Left ventricle myocardium inferior (tissue), 1 donor: ENCODE measurements at regions not wholly inside any gene's neighbourhood (a gene's known extent, or its start where the extent isn't known, plus 50 kb on each side); places are given as distances from the start of the nearest gene placed in this dataset.

Experiments used
- DNase-seq: peaks from one replicate; pipeline ENCODE4 v3.0.0-alpha.2; 2020
- H3K27ac ChIP-seq: fragments of 200-600 bp; replicated peaks from 2 replicates; pipeline ENCODE4 v1.8.0; 2021
- H3K27me3 ChIP-seq: fragments of 200-600 bp; 2 replicates; pipeline ENCODE4 v1.8.0; 2021; ENCODE audit warnings: low read depth
- H3K36me3 ChIP-seq: fragments of 200-600 bp; 2 replicates; pipeline ENCODE4 v1.8.0; 2021
- H3K4me1 ChIP-seq: fragments of 200-600 bp; 2 replicates; pipeline ENCODE4 v1.8.0; 2021
- H3K4me3 ChIP-seq: fragments of 200-600 bp; 2 replicates; pipeline ENCODE4 v1.8.0; 2021; ENCODE audit warnings: mild to moderate bottlenecking, moderate library complexity
- H3K9me3 ChIP-seq: fragments of 200-600 bp; replicated peaks from 2 replicates; pipeline ENCODE4 v1.8.0; 2021
- intact Hi-C: fragments of 100-400 bp; cut with micrococcal nuclease; formaldehyde crosslinking; loops from one replicate; pipeline ENCODE4 v1.11.0; 2022
- TF ChIP-seq, protein P1 (sequence below): fragments of 200-600 bp; IDR thresholded peaks from 2 replicates; pipeline ENCODE4 v1.8.0; 2021; ENCODE audit warnings: antibody characterized with exemption, mild to moderate bottlenecking, borderline replicate concordance
- donor health status: DM: no; HTN: yes; CAD: no; lungs with severe emphysema.

DNA sequence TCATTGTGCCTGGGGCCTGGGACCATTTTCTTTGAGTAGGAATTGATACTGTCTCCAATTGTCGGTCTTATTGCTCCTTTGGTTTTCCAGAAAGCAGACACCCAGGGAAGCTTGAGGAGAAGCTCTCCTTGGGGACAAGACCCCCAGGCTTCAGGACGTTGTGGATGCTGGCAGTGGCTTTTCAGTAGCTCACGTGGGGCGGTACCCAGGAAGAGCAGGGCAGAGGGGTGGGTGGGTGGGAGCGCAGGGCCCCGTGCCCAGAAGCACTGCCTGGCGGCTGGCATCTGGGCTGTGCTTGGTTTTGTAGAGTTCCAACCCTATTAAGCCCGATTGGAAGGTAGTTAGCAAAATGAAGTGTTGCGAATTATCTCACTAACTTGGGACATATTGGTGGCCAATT, 374.2 kb upstream of the IRX1 start:
- H3K9me3 ChIP-seq, result no peaks in the 10 kb centered on the region
- intact Hi-C loops, result no loop called here
- DNase-seq, result no peak
- H3K36me3 ChIP-seq, result no peaks in the 10 kb centered on the region
- peaks cover 2% of the 10 kb centered on the region for H3K4me1 ChIP-seq
- TF ChIP-seq, protein P1, sequence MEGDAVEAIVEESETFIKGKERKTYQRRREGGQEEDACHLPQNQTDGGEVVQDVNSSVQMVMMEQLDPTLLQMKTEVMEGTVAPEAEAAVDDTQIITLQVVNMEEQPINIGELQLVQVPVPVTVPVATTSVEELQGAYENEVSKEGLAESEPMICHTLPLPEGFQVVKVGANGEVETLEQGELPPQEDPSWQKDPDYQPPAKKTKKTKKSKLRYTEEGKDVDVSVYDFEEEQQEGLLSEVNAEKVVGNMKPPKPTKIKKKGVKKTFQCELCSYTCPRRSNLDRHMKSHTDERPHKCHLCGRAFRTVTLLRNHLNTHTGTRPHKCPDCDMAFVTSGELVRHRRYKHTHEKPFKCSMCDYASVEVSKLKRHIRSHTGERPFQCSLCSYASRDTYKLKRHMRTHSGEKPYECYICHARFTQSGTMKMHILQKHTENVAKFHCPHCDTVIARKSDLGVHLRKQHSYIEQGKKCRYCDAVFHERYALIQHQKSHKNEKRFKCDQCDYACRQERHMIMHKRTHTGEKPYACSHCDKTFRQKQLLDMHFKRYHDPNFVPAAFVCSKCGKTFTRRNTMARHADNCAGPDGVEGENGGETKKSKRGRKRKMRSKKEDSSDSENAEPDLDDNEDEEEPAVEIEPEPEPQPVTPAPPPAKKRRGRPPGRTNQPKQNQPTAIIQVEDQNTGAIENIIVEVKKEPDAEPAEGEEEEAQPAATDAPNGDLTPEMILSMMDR, result no peak
- H3K27me3 ChIP-seq, result peaks cover 14% of the 10 kb centered on the region
- no peak overlapping the region for H3K27ac ChIP-seq
- H3K4me3 ChIP-seq, result no peak overlapping the region

DNA sequence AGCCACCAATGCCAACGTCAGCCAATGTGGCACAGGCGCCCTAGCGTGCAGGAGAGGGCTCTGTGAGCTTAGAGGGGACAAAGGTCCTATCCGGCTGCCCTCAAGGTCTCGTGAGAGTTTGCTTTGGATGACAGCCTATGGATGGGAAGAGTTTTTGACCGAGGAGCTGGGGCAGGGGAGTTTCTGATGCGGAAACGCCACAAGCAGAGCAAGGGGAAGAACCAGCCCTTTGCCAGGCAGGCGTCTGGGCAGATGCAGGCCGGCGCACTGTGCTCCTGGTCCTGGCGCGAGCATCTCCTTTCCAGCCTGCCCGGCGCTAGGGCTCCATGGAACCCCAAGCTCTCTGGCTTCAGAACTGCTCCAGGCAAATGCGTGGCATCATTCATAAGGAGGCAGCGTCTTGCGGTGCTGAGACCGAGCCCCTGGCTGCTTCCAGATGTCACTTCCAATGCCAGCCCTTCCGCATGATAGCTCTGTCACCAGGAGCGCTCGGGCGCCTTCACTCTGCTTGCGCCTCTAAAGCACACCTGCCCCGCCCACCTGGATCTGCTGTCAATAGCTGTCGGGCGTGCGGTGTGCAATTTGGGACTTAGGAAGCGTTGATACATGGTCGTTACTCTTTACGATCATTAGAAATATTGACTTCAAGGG, 374.9 kb upstream of the IRX1 start:
- Histone ChIP-seq H3K36me3 (no peaks in the 10 kb centered on the region), H3K4me3 (no peak overlapping the region), H3K27me3 (peaks cover 17% of the 10 kb centered on the region), H3K4me1 (no peaks in the 10 kb centered on the region), H3K9me3 (no peaks in the 10 kb centered on the region), H3K27ac (no peak overlapping the region)
- TF ChIP-seq, protein P1, result no peak
- DNase-seq, result no peak
- intact Hi-C loops, result no loop called here

GRCh38 chr5:3220201-3220600, 375.4 kb upstream of the IRX1 start:
- intact Hi-C loops, result no loop called here
- TF ChIP-seq, protein P1, result no peak

GRCh38 chr5:3218916-3219650, 376.5 kb upstream of the IRX1 start:
- H3K4me1 ChIP-seq, result no peaks in the 10 kb centered on the region
- no peak for DNase-seq
- H3K36me3 ChIP-seq, result no peaks in the 10 kb centered on the region
- no peak overlapping the region for H3K27ac ChIP-seq
- intact Hi-C loops, result no loop called here
- peaks cover 32% of the 10 kb centered on the region for H3K27me3 ChIP-seq
- no peak overlapping the region for H3K4me3 ChIP-seq
- no peaks in the 10 kb centered on the region for H3K9me3 ChIP-seq
- TF ChIP-seq, protein P1, result no peak

More at GRCh38 chr5:3220201-3220600, 375.4 kb upstream of the IRX1 start:
- no peak overlapping the region for H3K27ac ChIP-seq
- no peaks in the 10 kb centered on the region for H3K9me3 ChIP-seq
- peaks cover 21% of the 10 kb centered on the region for H3K27me3 ChIP-seq
- no peaks in the 10 kb centered on the region for H3K36me3 ChIP-seq
- H3K4me1 ChIP-seq, result no peaks in the 10 kb centered on the region
- no peak overlapping the region for H3K4me3 ChIP-seq
- DNase-seq, result no peak

- intact Hi-C loops, result no loop called here
- H3K27ac ChIP-seq, result no peak overlapping the region
- no peaks in the 10 kb centered on the region for H3K36me3 ChIP-seq
- H3K27me3 ChIP-seq, result peaks cover 42% of the 10 kb centered on the region
- no peaks in the 10 kb centered on the region for H3K9me3 ChIP-seq
- no peaks in the 10 kb centered on the region for H3K4me1 ChIP-seq
- no peak overlapping the region for H3K4me3 ChIP-seq
- TF ChIP-seq, protein P1, result no peak
- no peak for DNase-seq
Measured at GRCh38 chr5:3217771-3218495, 377.7 kb upstream of the IRX1 start.
